HS-5 (cell line): ENCODE measurements at regions not wholly inside any gene's neighbourhood (a gene's known extent, or its start where the extent isn't known, plus 50 kb on each side); places are given as distances from the start of the nearest gene placed in this dataset.

Source experiments
- DNase-seq: peaks from one replicate; pipeline ENCODE4 v3.0.0-alpha.2; 2012; ENCODE audit warnings: low read depth

DNA sequence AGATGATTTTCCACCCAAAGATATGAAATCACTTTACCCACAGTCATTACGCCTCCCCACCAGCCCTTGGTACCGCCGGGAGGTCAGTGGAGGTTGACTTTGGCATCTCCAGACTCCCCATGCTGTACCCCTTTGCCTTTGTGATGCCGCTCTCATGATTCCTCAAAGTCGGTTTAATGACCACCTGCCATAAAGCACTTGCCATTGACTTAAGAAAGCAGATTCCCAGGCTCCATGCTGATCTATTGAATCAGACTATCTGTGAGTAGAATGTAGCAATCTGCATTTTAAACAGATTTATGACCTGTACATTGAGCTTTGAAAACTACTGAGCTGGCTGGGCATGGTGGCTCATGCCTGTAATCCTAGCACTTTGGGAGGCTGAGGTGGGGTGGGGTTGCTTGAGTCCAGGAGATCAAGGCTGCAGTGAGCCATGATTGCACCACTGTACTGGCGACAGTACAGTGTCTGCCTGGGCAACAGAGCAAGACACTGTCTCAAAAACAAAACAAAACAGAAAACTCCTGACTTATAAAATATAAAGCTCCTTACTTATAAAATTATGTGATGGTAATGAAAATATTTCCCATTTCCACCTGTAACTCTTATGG is 235.2 kb downstream of the KLF5 start:
- no peak for DNase-seq

DNA sequence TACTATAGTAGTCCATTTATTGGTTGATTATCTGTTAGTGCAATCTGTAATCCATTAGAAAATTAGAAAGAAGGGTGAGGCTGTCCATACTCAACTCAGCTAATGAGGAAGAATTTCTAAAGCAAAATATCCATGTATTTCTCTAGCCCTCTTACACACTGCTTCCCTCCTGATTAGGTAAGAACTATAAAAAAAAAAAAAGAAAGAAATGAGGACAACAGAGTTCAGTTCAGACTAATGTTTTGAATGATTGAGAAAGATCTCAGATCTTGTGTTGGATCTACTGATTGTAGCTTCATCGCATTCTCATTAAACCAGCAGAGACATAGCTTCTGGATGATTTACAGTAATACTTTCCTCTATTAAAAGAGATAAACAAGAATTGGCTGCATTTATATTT is 233.3 kb downstream of the KLF5 start:
- DNase-seq, result no peak

- no peak for DNase-seq
These were observed 232.0 kb downstream of the KLF5 start for GRCh38 chr13:73290844-73291243.

DNA sequence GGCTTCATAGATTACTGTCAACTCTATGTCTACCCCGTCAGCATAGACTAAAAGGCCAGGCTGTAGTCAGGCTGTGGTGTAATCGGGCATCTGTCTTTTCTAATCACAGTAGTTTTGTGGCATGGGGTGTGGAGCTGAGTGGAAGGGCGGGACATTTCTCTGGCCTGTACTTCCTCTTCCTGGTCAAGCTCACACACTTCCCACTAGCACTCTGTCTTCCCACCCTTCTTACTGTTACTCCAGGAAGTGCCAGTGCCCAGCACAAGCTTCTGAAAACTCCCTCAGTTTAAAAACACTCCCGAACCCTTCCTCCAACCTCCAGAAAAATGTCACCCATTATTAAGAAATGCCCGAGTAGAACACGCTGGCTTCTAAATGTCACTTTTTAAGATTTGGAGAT is 229.8 kb downstream of the KLF5 start:
- no peak for DNase-seq

DNA sequence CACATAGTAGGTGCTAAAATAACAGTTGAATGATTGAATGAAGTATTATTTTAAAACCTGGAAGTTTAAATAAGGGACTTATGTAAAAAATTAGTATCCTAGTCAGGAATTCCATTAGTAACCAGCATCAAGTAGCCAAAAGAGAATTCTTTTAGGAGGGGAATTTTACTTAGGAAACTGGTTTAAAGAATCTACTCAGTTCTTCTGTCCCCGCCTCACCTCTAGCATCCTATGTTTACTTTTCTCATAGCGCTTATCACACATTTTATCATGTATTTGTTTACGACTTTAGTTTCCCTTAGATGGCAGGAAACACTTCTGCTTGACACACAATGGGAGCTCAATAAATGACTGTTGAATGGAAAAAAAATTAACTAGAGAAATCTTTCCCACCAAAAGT is 229.0 kb downstream of the KLF5 start:
- DNase-seq, result no peak

GRCh38 chr13:73286942-73287620 is 228.3 kb downstream of the KLF5 start:
- DNase-seq, result no peak

GRCh38 chr13:73286177-73286576 is 227.4 kb downstream of the KLF5 start:
- no peak for DNase-seq

- DNase-seq, result no peak
These were observed 225.5 kb downstream of the KLF5 start for GRCh38 chr13:73284081-73284874.

GRCh38 chr13:73283636-73284035 is 224.8 kb downstream of the KLF5 start:
- DNase-seq, result no peak

DNA sequence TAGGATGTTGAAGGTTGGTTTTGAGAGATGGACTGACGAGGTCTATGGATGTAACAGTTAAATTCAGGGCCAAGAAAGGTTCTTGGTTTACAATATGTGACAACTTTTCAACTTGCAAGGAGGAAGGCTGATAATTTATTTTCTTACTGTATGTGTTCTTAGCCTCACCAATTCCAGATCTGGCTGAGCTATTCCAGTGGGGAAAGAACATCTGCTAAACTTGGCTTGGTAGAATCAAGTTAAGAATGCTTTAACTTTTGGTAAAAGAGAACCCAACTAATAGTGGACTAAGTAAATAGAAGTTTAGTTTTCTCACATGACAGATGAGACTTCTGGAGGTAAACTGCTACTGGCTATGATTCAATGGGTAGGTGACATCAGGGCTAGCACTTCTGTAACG is 222.9 kb downstream of the KLF5 start:
- no peak for DNase-seq

DNA sequence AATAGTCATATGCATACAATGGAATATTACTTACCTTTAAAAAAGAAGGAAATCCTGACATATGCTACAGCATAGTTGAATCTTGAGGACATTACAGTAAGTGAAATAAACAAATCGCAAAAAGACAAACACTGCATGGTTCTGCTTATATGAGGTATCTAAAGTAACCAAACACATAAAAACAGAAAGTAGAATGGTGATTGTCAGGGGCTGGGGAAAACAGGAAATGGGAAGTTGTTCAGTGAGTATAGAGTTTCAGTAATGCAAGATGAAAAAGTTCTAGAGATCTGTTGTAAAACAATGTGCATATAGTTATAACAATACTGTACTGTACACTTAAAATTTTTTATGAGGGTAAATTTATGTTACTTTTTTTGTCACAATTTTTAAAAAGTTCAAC is 219.4 kb downstream of the KLF5 start:
- no peak for DNase-seq

DNA sequence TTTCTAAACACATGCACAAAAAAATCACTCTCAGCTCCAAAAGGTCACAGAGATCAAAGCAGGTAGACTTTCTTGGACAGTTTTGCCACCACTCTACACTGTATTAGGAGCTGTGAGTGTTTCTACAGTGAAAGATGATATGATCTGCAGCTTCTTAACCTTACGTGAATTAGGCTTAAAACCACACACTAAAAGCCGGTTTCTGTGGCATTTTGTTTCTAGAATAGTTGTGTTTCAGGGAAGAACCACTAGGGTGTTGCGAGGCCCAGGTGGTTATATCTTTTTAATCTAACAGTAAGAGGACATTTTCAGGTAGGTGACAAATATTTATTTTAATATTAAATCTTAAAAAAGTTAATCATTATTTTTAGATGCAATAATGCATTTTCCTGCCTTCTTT is 216.4 kb downstream of the KLF5 start:
- DNase-seq, result no peak

DNA sequence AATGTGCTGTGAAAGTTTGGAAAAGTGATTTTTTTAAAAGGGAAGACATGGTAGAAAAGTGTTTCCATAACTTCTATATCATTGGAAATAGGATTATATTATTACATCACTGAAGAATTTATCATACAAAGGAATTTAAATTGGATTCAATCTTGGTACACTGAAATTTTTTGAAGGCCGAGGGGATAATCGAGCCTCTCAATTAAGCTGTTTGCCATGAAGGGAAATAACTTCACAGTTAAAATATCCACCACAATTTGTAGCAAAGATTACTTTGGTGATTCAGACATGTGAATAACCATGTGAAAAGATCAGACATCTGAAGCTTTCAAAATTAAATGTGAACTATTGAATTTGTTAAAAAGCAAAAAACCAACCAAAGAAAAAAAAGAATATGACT is 215.3 kb downstream of the KLF5 start:
- DNase-seq, result no peak

DNA sequence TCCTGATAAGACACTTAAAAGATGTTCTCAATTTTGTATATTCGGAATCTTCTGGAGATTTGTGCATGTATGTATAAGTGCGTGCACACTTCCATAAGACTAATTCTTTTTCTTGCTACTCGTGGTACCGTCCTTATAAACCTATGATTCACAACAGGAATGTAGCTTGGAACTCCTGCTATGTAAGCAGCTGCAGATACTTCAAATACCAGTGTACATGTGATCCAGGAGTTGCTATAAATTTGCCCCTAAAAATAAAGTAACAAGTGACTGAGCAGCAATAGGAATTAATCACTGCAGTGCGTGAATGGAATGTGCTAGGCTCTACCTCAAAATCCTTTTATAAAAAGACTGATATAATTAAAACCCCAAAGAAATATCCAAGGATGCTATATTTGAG is 214.9 kb downstream of the KLF5 start:
- peak; percentile 47 for DNase-seq

GRCh38 chr13:73273276-73273675 is 214.5 kb downstream of the KLF5 start:
- no peak for DNase-seq

GRCh38 chr13:73272831-73273230 is 214.0 kb downstream of the KLF5 start:
- DNase-seq, result no peak

DNA sequence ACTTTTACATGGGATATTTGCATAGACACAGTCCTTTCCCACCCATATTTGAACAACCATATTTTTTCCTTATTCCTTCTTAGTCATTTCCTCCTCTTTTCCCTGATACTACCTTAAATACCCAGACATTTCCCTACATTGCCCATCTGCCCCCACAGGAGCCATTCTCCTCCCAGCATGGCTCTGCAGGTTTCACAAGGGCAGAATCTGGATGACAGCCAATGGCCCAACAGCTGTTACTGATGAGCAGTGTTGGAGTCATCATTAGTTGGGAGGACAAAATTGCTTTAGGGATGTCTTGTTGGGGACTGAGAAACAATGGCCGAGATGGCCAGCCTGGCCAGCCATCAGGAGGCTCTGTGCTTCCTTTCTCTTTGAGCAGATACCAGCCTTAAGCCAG is 209.5 kb downstream of the KLF5 start:
- DNase-seq, result peak; percentile 38

DNA sequence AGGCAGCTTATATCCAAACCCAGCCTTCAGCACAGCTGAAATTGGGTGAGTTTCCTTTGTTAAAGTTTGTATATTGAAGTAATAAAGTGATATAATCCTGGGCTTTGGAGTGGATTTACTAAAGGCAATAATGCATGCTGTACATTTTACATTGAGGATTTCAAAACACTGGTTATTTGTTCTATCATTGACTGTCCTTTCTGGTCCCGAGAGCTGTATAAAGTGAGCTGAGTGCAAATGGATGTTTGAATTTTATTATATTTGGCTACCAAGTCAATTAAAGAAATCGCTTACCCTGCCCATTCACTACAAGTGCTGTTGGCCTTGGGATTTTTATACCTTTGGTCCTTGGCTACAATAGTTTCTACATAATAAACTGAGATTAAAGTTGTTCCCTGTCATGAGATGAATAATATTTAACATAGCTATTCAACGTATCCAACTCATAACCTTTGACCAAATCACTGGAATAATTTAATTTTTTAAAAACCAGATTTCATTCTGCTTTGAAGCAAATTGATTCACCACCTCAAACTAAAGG is 207.9 kb downstream of the KLF5 start:
- DNase-seq, result no peak

- no peak for DNase-seq
These were observed 204.2 kb downstream of the KLF5 start for GRCh38 chr13:73262862-73263627.

- no peak for DNase-seq
These were observed 203.0 kb downstream of the KLF5 start for GRCh38 chr13:73261739-73262216.

GRCh38 chr13:73259061-73260017 is 200.5 kb downstream of the KLF5 start:
- DNase-seq, result no peak
